ENCODE measurements at regions not wholly inside any gene's neighbourhood (a gene's known extent, or its start where the extent isn't known, plus 50 kb on each side); places are given as distances from the start of the nearest gene placed in this dataset.

GRCh38 chr10:106183041-106183440 lies 981.5 kb downstream of the SORCS1 start:
- Mint-ChIP-seq H3K4me1 (peaks cover 0 to 2% (median 0%) of the 10 kb centered on the region in 3 donors), H3K4me3 (no peak overlapping the region), H3K9me3 (peaks cover 0 to 4% (median 0%) of the 10 kb centered on the region in 3 donors), H3K36me3 (no peaks in the 10 kb centered on the region), H3K27me3 (no peaks in the 10 kb centered on the region), H3K27ac (no peak overlapping the region)

- peaks cover 0 to 2% (median 0%) of the 10 kb centered on the region in 3 donors for H3K4me1 Mint-ChIP-seq
- peaks cover 0 to 4% (median 0%) of the 10 kb centered on the region in 3 donors for H3K9me3 Mint-ChIP-seq
- no peaks in the 10 kb centered on the region for H3K36me3 Mint-ChIP-seq
- no peaks in the 10 kb centered on the region for H3K27me3 Mint-ChIP-seq
- H3K4me3 Mint-ChIP-seq = no peak overlapping the region
- no peak overlapping the region for H3K27ac Mint-ChIP-seq
Measured at GRCh38 chr10:106182542-106182941, 982.0 kb downstream of the SORCS1 start.

GRCh38 chr10:106181501-106181900 lies 983.0 kb downstream of the SORCS1 start:
- Mint-ChIP-seq H3K27me3 (no peaks in the 10 kb centered on the region), H3K9me3 (peaks cover 0 to 4% (median 0%) of the 10 kb centered on the region in 3 donors), H3K4me1 (peaks cover 0 to 2% (median 0%) of the 10 kb centered on the region in 3 donors), H3K27ac (no peak overlapping the region), H3K4me3 (no peak overlapping the region), H3K36me3 (no peaks in the 10 kb centered on the region)

- peaks cover 0 to 4% (median under 1%) of the 10 kb centered on the region in 3 donors for H3K9me3 Mint-ChIP-seq
- no peak overlapping the region for H3K4me3 Mint-ChIP-seq
- no peaks in the 10 kb centered on the region for H3K4me1 Mint-ChIP-seq
- no peaks in the 10 kb centered on the region for H3K27me3 Mint-ChIP-seq
- no peak overlapping the region for H3K27ac Mint-ChIP-seq
- no peaks in the 10 kb centered on the region for H3K36me3 Mint-ChIP-seq
Measured at GRCh38 chr10:106179430-106179829, 985.1 kb downstream of the SORCS1 start.

- Mint-ChIP-seq H3K9me3 (peaks cover 0 to 3% (median 0%) of the 10 kb centered on the region in 3 donors), H3K36me3 (no peaks in the 10 kb centered on the region), H3K4me3 (no peak overlapping the region), H3K27me3 (no peaks in the 10 kb centered on the region), H3K27ac (no peak overlapping the region), H3K4me1 (no peaks in the 10 kb centered on the region)
Measured at GRCh38 chr10:106175760-106176377, 988.6 kb downstream of the SORCS1 start.

DNA sequence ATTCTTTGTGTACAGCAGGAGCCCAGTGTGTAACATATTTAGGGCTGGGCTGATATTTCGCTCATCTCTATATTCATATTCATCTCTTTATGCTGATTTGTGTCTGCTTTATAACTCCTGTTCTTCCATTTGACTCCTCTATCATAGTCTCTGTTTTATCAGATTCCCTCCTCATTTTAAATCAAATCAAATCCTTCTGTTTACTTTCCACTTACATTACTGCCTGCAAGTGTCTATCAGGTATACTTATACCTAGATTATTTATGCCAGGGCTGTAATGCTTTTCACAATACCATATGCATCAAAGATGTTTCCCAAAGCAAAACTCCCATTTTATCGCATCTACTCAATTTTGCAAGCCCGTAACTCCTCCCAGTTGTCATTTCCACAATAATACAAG lies 990.7 kb downstream of the SORCS1 start:
- Mint-ChIP-seq H3K4me1 (no peaks in the 10 kb centered on the region), H3K27ac (peak overlapping the region in 1 of 3 donors; percentile 28), H3K36me3 (no peaks in the 10 kb centered on the region), H3K27me3 (no peaks in the 10 kb centered on the region), H3K9me3 (peaks cover 0 to 3% (median 0%) of the 10 kb centered on the region in 3 donors), H3K4me3 (no peak overlapping the region)

DNA sequence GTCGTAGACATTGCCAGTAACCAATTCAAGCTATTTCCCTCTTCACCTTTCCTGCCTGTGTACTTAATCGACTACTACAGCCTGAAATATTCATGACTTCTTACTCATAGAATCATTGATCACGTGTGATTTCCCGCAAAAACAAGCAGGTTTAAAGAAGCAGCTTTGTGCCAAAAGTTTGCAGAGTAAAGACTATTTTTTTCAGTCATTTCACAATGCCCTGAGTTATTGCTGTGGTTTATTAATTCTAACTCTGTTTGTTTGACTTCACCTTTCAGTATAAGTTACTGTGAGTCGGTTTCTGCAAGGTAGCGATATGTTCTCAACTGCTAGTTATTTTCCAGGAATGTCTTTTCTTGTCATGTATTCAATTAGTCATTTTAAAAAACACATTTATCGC lies 995.3 kb downstream of the SORCS1 start:
- Mint-ChIP-seq H3K27ac (no peak overlapping the region), H3K27me3 (no peaks in the 10 kb centered on the region), H3K4me3 (no peak overlapping the region), H3K4me1 (no peaks in the 10 kb centered on the region), H3K36me3 (no peaks in the 10 kb centered on the region), H3K9me3 (peaks cover 0 to 4% (median 4%) of the 10 kb centered on the region in 3 donors)

DNA sequence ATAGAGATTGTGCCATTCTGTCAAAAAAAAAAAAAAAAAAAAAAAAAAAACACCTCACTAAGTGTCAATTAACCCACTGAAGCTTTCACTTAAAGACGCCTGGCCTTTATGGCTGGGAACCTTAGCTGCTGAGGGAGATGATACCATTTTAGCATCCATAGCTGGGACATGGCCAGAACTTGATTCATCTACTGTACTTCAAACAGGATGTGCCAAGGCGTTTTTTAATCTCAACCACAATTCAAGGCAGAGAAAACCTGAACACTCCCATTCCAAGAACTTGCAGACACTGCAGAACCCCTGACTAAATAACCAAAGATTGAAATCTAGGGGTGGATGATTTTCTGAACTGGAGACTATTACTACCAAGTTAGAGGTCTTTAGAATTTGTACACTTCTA lies 996.6 kb downstream of the SORCS1 start:
- Mint-ChIP-seq H3K9me3 (peaks cover 0 to 10% (median 5%) of the 10 kb centered on the region in 3 donors), H3K27ac (no peak overlapping the region), H3K36me3 (no peaks in the 10 kb centered on the region), H3K4me1 (no peaks in the 10 kb centered on the region), H3K27me3 (no peaks in the 10 kb centered on the region), H3K4me3 (no peak overlapping the region)

DNA sequence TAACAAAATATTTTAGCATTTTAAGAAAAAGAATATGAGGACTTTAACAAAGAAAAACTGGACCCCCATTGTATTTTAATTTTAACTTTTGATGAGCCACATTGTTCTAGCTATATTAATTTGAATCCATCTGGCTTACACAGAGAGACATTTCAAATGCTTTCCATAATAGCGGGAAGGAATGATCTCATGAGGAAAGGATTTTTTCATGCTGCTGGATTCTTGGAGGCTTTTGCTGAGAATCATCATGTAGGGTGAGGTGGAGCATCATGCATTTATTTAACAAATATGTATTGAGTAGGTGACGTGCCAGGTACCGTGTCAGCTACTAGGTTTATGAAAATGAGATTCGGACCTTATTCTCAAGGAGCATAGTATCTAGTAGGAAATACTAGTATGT lies 1006.3 kb downstream of the SORCS1 start:
- H3K9me3 Mint-ChIP-seq = peaks cover 4 to 16% (median 6%) of the 10 kb centered on the region in 3 donors
- H3K27me3 Mint-ChIP-seq = no peaks in the 10 kb centered on the region
- no peaks in the 10 kb centered on the region for H3K36me3 Mint-ChIP-seq
- no peak overlapping the region for H3K4me3 Mint-ChIP-seq
- no peak overlapping the region for H3K27ac Mint-ChIP-seq
- no peaks in the 10 kb centered on the region for H3K4me1 Mint-ChIP-seq

DNA sequence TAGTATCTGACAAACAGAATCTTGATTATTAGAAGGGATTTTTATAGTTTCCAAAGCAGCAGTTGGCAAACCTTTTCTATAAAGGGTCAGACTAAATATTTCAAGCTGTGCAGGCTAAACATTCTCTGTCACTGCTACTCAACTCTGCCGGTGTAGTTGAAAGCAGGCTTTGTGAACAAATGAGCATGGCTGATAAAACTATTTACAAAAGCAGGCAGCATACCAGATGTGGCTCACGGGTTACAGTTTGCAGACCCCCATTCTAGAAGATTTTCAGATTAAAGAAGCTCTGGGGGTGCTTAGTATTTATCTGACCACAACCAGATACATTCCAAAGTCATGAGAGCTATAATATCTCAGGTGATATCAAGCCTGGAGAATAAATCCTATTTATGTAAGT lies 1017.5 kb downstream of the SORCS1 start:
- no peaks in the 10 kb centered on the region for H3K27me3 Mint-ChIP-seq
- H3K4me1 Mint-ChIP-seq = no peaks in the 10 kb centered on the region
- no peak overlapping the region for H3K4me3 Mint-ChIP-seq
- H3K36me3 Mint-ChIP-seq = no peaks in the 10 kb centered on the region
- no peak overlapping the region for H3K27ac Mint-ChIP-seq
- H3K9me3 Mint-ChIP-seq = peaks cover 1 to 5% (median 3%) of the 10 kb centered on the region in 3 donors

GRCh38 chr10:106139915-106140314 lies 1024.6 kb downstream of the SORCS1 start:
- peaks cover 0 to 3% (median 1%) of the 10 kb centered on the region in 3 donors for H3K9me3 Mint-ChIP-seq
- no peaks in the 10 kb centered on the region for H3K27me3 Mint-ChIP-seq
- H3K4me3 Mint-ChIP-seq = no peak overlapping the region
- H3K27ac Mint-ChIP-seq = no peak overlapping the region
- no peaks in the 10 kb centered on the region for H3K4me1 Mint-ChIP-seq
- H3K36me3 Mint-ChIP-seq = no peaks in the 10 kb centered on the region

DNA sequence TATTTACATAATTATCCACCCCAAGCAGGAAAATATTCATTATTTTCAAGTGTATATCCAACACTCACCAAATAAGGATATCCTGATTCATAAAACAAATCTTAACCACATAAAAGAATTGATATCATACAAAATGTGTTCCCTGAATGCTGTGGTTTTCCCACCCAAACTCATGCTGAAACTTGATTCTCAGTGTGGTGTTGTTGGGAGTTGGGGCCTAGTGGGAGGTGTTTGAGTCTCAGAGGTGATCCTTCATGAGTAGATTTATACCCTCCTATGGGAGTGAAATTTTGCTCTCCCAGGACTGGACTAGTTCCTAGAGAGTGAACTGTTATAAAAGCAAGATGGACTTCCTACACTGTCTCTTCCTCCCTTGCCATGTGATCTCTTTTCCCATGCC lies 1028.3 kb downstream of the SORCS1 start:
- Mint-ChIP-seq H3K27me3 (no peaks in the 10 kb centered on the region), H3K4me1 (peaks cover 0 to 1% (median 0%) of the 10 kb centered on the region in 3 donors), H3K36me3 (no peaks in the 10 kb centered on the region), H3K4me3 (no peak overlapping the region), H3K9me3 (peaks cover 0 to 3% (median 2%) of the 10 kb centered on the region in 3 donors), H3K27ac (no peak overlapping the region)

GRCh38 chr10:106134326-106135000 lies 1030.0 kb downstream of the SORCS1 start:
- H3K27me3 Mint-ChIP-seq = no peaks in the 10 kb centered on the region
- H3K36me3 Mint-ChIP-seq = no peaks in the 10 kb centered on the region
- H3K9me3 Mint-ChIP-seq = peaks cover 0 to 3% (median 2%) of the 10 kb centered on the region in 3 donors
- peaks cover 0 to 1% (median 0%) of the 10 kb centered on the region in 3 donors for H3K4me1 Mint-ChIP-seq
- no peak overlapping the region for H3K27ac Mint-ChIP-seq
- H3K4me3 Mint-ChIP-seq = no peak overlapping the region

GRCh38 chr10:106133451-106133850 lies 1031.1 kb downstream of the SORCS1 start:
- no peak overlapping the region for H3K27ac Mint-ChIP-seq
- H3K4me1 Mint-ChIP-seq = peaks cover 0 to 1% (median 0%) of the 10 kb centered on the region in 3 donors
- H3K4me3 Mint-ChIP-seq = no peak overlapping the region
- no peaks in the 10 kb centered on the region for H3K36me3 Mint-ChIP-seq
- peaks cover 0 to 3% (median 2%) of the 10 kb centered on the region in 3 donors for H3K9me3 Mint-ChIP-seq
- no peaks in the 10 kb centered on the region for H3K27me3 Mint-ChIP-seq

- Mint-ChIP-seq H3K4me3 (no peak overlapping the region), H3K36me3 (no peaks in the 10 kb centered on the region), H3K27me3 (no peaks in the 10 kb centered on the region), H3K27ac (no peak overlapping the region), H3K4me1 (peaks cover 0 to 1% (median 0%) of the 10 kb centered on the region in 3 donors), H3K9me3 (peaks cover 0 to 3% (median 2%) of the 10 kb centered on the region in 3 donors)
Measured at GRCh38 chr10:106132956-106133355, 1031.5 kb downstream of the SORCS1 start.
